Kidney epithelial cell (primary cell): ENCODE measurements at regions not wholly inside any gene's neighbourhood (a gene's known extent, or its start where the extent isn't known, plus 50 kb on each side); places are given as distances from the start of the nearest gene placed in this dataset.

Experiments
- DNase-seq: peaks from one replicate; pipeline ENCODE4 v3.0.0-alpha.2; 2010; ENCODE audit warnings: low read depth
- H3K27me3 ChIP-seq: 2 replicates; pipeline ENCODE4 v1.6.0; 2011; ENCODE audit warnings: low read length; ENCODE audit not compliant: control insufficient read depth, insufficient read depth
- H3K36me3 ChIP-seq: 2 replicates; pipeline ENCODE4 v1.5.1; 2011; ENCODE audit warnings: low read length; ENCODE audit not compliant: control insufficient read depth, insufficient read depth
- H3K4me3 ChIP-seq: 2 replicates; pipeline ENCODE4 v1.5.1; 2011; ENCODE audit warnings: low read depth, mild to moderate bottlenecking, control low read depth, low read length
- CTCF ChIP-seq: IDR thresholded peaks from 2 replicates; pipeline ENCODE4 v1.5.1; 2011; ENCODE audit warnings: mild to moderate bottlenecking, moderate library complexity, low read length, control low read depth, inconsistent platforms; ENCODE audit not compliant: insufficient read depth, poor library complexity, severe bottlenecking

GRCh38 chr11:119974467-119974866 is 163.4 kb downstream of the TRIM29 start:
- DNase-seq = no peak
- no peaks in the 10 kb centered on the region for H3K36me3 ChIP-seq
- H3K27me3 ChIP-seq = peaks cover 3% of the 10 kb centered on the region
- no peak overlapping the region for H3K4me3 ChIP-seq
- no peak for TF ChIP-seq CTCF

- TF ChIP-seq CTCF = no peak
- no peak overlapping the region for H3K4me3 ChIP-seq
Observed at GRCh38 chr11:119974051-119974450, 163.9 kb downstream of the TRIM29 start.

GRCh38 chr11:119972281-119972680 is 165.6 kb downstream of the TRIM29 start:
- no peaks in the 10 kb centered on the region for H3K36me3 ChIP-seq
- H3K27me3 ChIP-seq = peaks cover 3% of the 10 kb centered on the region
- no peak overlapping the region for H3K4me3 ChIP-seq
- DNase-seq = no peak
- no peak for TF ChIP-seq CTCF

More at GRCh38 chr11:119974051-119974450, 163.9 kb downstream of the TRIM29 start:
- no peak for DNase-seq
- peaks cover 3% of the 10 kb centered on the region for H3K27me3 ChIP-seq
- no peaks in the 10 kb centered on the region for H3K36me3 ChIP-seq

DNA sequence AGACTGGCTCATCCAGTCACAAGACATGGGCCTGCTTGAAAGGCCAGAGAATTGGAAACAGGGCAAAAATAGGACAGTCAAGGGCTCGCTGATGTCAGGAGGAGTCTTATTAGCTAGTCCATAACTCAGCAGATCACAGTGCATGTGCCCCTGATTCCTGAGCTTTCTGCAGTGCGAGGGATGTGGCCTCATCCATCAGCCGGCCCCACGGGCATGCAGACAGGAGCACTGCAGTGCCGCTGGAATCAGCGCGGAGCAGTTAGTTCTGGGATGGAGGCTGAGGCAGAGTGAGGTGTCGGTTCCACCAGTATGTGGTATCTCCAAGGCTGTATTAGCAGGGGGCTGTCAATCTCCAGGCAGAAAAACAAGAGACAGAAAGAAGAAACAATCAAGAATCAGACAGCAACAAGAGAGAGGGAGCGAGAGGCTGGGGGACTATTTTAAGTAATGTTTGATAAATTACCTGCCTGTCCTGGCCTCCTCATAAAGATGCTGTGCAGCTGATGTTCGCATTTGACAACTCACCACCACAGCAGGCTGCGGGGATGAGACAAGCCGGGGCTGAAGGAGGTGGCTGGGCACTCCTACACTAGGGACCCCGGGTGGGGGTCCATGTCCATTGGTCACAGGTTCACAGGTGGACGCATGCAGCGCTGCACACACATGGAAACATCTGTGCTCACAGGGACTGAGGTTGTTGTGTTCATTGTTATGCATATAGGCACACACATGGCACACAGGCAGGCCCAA is 167.2 kb downstream of the TRIM29 start:
- no peak overlapping the region for H3K4me3 ChIP-seq
- H3K36me3 ChIP-seq = no peaks in the 10 kb centered on the region
- no peaks in the 10 kb centered on the region for H3K27me3 ChIP-seq
- DNase-seq = no peak
- TF ChIP-seq CTCF = no peak

DNA sequence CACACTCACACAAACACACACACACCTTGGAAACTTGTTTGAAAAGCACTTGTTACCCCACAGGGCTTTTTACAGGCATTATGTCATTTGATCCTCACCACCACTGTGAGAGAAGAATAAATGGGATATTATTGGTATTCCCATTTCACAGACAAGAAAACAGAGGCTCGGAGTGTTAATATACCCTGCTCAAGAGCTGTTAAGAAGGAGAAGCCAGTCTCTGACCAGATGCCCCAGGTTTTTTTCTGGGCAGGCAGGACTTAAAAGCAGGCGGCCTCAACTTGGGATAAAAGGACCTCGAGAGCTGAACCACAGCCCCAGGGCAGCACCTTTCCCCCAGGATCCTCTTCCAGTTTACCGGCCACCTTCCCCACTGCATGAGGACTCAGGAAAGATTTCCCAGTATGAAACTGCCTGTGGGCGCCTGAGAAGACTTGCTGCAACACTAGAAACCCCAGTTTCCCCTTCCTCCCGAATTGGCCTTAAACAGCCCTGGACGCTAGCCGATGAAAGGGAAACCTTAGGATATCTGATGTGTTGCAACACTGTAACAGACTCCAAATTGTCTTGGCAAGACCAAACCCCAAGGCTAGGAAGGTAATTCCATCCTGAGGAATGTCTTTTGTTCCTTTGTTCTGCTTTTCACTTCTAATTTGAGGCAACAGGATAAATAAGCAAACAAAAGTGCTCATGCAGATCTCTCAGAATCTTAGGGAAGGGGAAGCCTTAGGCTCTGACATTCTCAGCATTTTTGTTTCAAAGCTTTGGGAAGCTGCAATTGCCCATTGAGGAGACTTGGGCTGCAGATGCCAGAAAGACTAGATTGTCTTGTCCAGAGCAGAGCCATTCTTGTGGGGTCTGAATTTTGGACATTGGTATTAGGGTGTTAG is 173.5 kb downstream of the TRIM29 start:
- no peaks in the 10 kb centered on the region for H3K36me3 ChIP-seq
- DNase-seq = no peak
- no peaks in the 10 kb centered on the region for H3K27me3 ChIP-seq

More for the DNA sequence above, 173.5 kb downstream of the TRIM29 start:
- no peak for TF ChIP-seq CTCF
- H3K4me3 ChIP-seq = no peak overlapping the region
